Left cardiac atrium (tissue), 4 donors: ENCODE measurements at regions not wholly inside any gene's neighbourhood (a gene's known extent, or its start where the extent isn't known, plus 50 kb on each side); places are given as distances from the start of the nearest gene placed in this dataset.

Source experiments
- ATAC-seq, 2 donors: fragments of 200-7000 bp; cut with Tn5 transposase; one replicate each; pipeline ENCODE4 v1.9.1; 2020; ENCODE audit warnings: mild to moderate bottlenecking in 2 of 2, moderate library complexity in 2 of 2
- DNase-seq: peaks from one replicate; pipeline ENCODE4 v3.0.0-alpha.2; 2020
- intact Hi-C, 2 donors: fragments of 100-400 bp; cut with DNase I; formaldehyde crosslinking; loops; one replicate each; pipeline versions ENCODE4 v1.14.1 to v1.15.1; 2022 to 2023
- donor health status: DM: no; HTN: yes; CAD: no.
- donor health status: DM: no; HTN: yes; CAD: no; lungs with severe emphysema.
- donor health status: DM: yes; HTN: yes; CAD: no.
- donor health status: Dilated cardiomyopathy.

DNA sequence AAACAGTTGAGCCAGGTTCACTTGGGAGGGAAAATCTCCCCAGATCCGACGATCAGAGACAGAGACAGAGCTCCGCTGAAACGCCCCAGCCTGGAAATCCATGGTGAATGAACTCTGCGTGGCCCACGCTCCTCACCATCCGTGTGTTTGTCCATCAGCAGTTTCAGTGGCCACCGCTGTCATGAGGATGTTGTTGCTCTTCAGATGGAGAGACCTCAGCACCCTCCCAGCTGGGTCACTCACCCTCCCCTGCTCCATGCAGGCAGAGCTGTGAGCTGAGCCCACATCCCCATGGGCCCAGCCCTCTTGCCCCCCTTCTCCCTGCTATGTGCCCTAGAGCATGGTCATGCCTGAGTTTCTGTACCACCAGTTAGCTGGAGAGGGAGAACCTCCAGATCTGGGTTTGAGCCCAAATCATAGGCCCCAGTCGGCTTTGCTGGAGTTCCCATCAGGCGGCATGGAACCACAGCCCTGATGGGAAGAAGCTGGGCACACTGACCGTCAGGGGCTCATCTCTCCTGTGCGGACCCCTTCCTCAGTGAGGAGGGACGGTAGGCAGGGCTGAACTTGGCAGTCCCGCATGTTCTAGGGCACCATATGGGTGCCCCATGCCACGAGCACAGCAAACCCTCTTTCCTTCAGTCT lies 154.4 kb upstream of the COL5A1 start:
- DNase-seq (no peak), ATAC-seq (no peak)
- intact Hi-C loops, result no loop called here

DNA sequence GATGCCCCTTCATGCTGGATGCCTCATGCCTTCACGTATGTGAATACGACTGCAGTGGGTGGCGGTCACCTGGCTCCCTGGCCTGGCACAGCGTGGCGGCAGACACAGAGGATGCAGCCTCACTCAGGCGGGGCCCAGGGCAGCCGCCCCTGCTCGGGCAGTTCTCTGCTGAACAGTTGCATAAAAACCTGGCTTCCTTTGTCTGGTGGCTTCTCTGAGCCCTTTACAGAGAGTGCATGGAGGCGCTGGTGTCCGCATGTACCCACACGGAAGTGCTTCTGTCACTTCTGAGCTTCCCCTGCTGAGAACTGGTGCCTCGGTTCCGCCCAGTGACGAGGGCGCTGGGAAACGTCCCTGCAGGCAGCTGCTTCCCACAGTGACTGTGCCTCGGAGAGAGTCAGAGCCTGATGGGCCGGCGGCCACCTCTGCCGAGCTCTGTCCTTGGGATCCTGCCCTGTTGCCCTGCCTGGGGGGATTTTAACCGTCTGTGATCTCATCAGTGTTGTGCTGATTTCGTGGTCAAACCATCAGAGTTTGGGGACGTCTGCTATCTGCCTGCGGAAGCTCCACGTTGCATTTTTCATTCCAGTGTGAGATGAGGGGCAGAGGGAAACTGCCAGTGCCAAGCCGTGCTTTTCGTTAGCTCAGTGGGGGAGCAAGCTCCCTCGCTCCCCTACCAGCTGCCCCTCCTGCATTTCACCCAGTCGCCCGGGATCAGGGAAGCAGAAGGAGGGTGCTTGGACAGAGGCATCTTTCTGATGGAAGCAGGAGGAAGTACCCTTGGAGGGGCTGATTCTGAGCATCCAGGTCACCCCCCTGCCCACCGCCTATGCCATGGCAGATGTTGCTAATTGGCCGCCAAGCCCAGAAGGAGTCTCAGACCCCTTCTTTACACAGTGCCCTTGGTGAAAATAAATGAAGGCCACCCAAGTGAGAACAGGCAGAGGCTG lies 153.0 kb upstream of the COL5A1 start:
- intact Hi-C loops, result no loop called here
- DNase-seq, result peak; percentile 73

DNA sequence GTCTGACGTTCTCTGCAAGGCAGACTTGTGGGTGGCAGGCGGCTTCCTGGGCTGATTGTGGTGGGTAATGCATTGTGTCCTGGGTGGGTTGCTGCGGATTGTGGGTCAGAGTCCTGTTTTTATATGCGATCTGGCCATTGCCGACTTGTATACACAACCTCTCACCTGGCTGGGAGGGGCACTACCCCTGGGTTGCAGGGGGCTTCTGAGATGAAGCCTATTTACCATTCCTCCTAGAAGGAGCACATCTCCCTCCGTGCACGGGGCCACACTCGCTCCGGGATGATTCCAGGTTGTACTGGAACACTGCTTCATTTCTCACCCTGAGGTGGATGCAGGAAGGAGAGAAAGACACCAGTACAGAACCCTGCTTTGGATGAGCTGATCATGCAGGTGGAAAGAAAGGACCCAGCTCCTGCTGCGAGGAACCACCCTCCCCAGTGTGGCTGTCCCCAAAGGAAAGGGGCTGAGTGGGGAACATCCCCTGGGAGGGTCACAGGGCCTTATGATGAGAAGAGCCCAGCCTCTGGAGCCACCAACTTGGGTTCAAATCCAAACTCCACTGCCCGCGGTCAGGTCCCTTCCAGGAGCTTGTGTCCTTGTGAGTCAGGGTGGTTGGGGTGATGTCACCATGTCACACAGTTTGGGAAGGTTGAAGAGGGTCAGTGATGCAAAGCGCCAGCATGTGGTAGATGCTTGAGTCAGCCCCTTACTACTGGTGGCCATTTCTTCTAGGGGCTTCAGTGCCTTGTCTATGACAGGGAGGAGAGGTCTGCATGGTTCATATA lies 151.8 kb upstream of the COL5A1 start:
- intact Hi-C loops, result no loop called here
- DNase-seq, result no peak
- ATAC-seq, result no peak

More for the DNA sequence above, 153.0 kb upstream of the COL5A1 start:
- ATAC-seq, result peak; percentile 44 to 51

DNA sequence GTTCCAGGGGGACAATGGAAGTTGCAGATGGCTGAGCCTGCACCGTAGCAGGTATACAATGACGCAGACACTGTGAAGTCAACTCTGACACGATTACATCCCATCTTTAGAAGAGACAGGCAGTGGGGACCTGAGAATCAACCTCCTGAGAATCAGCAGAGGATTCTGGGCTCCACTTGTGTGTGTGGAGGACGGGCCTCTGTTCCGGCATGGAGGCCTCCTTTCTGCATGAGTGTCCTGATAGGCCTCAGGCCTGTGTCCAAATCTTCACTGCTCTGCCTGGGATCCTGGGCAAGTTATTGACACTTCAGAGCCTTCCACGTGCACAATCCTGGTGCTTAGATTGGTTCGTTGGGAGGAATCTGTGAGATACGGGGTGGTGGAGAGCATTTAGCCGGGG lies 151.2 kb upstream of the COL5A1 start:
- no peak for DNase-seq
- intact Hi-C loops, result no loop called here
- ATAC-seq, result no peak

DNA sequence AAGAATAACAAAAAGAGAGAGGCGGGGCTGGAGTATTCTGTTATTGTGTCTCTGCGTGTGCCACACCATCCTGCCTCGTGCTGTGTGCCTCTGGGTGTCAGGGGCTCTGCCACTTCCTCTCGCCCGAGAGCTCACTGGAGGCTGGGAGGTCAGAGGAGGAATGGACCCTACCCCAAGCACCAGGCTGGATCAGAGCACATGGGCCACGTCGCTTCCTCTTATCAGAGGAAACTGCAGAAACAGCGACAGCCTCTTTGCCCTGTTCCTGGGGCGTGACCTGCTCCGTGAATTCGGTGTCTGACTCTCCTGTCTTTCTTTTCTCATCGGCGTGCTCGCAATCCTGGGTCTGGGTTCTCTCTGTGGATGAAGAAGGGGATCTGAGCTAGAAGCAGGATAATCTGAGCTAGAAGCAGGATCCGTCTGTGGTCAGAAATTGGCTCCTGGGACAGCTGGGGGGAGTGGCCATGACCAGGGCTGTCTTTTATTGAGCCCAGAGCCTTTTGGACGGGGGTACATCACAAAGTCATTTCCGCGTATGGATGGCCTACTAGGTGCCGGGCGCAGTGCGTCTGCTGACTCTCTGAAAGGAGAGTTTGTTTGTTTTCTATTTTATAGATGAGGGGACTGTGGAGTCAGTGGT lies 150.3 kb upstream of the COL5A1 start:
- intact Hi-C loops, result no loop called here
- DNase-seq, result no peak
- ATAC-seq, result peak in 1 of 2 donors; percentile 8

DNA sequence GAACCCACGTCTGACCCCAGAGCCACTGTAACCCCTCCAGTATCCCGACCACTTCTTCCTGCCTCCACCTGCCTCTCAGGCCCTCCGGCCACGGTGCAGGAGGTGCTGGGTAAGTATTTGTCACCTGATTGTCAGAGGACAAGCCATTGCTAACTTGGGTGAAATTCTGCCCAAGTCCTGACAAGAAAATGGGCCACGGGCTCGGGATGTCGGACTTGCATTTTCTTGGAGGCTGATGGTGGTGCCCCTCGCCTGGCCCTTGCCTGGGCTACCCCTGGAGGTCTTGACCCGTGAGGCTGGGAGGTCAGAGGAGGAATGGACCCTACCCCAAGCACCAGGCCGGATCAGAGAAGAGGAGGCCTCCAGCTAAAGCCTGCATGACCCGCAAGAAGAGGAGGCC lies 149.7 kb upstream of the COL5A1 start:
- no peak for DNase-seq

DNA sequence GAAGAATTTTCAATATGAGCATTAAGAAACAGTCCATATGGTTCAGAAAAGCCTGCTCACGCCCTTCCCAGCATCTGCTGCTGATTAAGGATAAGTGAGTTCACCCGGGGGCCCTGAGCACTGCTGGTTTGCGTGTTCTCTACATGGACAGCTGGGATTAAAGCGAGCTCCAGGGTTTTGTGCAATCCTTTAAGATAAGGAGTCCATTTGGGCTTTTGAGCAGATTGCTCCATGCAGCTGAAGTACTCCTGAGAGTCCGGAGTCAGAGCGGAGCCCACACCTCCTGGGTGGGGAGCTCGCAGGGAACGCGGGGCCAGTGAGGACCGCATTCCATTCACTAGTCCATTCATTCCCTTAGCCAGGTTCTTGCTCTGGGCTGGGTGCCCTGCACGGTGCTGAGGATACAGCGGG lies 149.3 kb upstream of the COL5A1 start:
- DNase-seq, result peak; percentile 72
- intact Hi-C loops, result no loop called here
- ATAC-seq, result peak; percentile 84 to 88

More for the DNA sequence above, 149.7 kb upstream of the COL5A1 start:
- no peak for ATAC-seq
- intact Hi-C loops, result no loop called here

DNA sequence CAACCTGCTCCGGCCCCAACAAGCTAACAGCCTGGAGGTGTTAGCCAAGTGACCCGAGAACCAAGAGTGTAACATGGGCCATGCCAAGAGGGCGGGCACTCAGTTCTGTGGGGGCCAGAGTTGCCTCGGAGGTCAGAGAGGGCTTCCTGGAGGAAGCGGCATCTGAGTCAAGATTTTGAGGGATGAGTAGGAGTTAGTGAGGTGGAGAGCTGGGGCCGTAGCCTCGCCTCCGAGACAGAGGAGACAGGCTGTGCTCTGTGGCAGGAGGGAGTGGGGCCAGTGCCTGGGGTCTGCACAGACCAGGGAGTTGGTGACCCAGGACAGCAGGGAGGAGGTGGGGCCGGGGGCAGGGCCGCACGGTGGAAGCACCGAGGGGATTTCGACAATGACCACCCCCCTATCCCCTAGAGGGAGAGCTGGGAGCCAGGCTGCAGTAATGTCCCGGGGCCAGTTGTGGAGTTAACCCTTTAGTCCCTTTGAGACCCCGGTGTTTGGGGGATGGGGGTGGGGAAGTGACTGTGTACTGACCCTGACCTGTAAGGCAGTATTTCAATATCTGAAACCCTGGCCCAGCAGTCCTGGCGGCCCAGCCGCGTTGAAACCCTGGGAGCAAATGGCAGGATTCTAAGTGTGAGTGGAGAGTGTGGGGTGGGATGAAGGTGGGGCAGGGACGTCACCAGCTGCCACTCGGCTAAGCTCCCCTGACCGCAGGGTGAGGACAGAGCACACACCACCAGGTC lies 148.7 kb upstream of the COL5A1 start:
- DNase-seq (no peak), ATAC-seq (no peak)
- intact Hi-C loops, result no loop called here

DNA sequence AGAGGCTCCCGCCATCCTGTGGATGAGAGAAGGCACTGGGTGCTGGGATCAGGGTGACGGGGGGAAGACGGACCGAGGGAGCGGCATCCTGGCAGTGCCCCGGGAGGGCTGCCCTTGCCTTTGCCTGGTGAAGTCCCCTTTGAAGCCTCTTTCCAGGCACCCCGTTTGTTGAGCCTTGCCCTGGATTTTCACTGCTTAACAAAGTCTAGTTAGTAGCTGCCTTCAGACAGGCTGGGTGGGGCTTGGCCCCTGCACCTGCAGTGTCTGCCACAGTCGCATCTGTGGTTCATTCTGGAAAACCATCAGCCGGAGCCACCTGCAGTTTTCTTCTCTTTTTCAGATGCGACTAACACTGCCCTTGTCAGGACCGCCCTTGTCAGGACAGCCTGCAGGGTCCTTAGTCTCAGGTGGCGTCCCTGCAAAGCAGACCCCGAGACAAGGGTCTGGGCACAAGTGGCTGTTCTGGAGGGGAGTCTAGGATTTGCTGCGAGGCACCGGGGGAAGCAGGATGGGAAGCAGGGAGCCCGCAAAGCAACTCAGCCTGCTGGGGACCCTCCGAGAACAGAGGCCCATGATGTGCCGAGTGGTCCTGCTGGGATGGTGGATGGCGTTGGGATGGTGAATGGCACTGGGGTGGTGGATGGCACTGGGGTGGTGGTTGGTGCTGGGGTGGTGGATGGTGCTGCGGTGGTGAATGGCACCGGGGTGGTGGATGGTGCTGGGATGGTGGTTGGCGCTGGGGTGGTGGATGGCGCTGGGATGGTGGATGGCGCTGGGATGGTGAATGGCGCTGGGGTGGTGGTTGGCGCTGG lies 147.9 kb upstream of the COL5A1 start:
- no peak for DNase-seq
- ATAC-seq, result no peak
- intact Hi-C loops, result no loop called here

DNA sequence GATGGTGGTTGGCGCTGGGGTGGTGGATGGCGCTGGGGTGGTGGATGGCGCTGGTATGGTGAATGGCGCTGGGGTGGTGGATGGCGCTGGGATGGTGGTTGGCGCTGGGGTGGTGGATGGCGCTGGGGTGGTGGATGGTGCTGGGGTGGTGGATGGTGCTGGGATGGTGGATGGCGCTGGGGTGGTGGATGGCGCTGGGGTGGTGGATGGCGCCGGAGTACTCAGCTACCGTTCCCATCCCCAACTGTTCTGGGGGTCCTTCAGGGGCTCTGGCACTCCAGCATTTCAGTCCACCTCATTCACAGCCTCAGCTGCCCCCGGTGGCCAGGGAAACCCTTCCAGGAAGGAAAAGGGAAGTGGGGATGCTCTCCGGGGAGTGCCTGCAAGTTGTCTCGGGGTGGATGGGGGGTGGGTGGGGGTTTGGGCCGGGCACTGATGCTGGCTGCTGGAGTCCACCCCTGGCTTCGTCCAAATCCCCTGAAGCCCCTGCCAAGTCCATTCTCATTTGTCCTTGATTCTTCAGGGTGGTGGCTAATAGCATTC lies 147.3 kb upstream of the COL5A1 start:
- DNase-seq (no peak), ATAC-seq (no peak)
- intact Hi-C loops, result no loop called here

DNA sequence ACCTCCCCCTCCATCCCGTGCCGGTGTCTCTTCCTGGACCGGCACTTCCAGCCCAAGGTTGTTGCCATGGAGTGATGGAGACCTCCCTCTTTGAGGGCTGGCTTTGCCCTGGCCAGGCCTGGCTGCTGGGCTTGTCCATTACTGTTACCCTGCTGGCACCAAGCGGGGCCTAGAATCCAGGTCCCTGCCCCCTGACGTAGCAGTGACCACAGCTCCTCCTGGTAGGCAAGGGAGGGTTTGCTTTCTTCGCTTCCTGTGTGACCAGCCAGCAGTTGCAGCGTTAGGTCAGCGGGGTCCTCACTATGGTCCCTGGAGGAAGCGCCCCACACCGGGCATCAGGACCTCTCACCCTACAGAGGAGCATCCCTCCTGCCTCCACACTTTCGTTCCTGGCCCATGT lies 146.7 kb upstream of the COL5A1 start:
- intact Hi-C loops, result no loop called here
- ATAC-seq (no peak), DNase-seq (no peak)

DNA sequence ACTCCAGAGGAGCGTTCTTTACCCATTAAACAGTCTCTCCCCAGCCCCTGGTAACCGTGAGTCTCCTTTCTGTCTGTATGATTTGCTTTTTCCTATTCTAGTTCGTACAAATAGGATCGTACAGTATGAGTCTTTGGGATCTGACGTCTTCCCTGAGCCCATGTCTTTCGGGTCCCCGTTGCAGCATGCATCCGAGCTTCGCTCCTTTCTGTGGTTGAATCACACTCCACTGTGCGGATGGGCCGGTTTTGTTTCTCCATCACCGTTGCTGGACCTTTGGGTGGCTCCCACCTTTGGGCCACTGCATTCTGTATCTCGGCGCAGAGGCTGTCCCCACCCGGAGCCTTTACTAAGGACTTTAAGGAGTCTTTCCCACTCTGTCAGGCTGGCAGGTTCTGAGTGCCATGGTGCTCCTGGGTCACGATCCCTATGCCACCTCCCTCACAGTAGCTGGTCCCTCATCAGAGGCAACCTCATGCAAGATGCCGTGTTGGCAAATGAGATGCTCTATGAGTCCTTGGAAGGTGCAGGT lies 145.7 kb upstream of the COL5A1 start:
- ATAC-seq (no peak), DNase-seq (no peak)
- intact Hi-C loops, result no loop called here

DNA sequence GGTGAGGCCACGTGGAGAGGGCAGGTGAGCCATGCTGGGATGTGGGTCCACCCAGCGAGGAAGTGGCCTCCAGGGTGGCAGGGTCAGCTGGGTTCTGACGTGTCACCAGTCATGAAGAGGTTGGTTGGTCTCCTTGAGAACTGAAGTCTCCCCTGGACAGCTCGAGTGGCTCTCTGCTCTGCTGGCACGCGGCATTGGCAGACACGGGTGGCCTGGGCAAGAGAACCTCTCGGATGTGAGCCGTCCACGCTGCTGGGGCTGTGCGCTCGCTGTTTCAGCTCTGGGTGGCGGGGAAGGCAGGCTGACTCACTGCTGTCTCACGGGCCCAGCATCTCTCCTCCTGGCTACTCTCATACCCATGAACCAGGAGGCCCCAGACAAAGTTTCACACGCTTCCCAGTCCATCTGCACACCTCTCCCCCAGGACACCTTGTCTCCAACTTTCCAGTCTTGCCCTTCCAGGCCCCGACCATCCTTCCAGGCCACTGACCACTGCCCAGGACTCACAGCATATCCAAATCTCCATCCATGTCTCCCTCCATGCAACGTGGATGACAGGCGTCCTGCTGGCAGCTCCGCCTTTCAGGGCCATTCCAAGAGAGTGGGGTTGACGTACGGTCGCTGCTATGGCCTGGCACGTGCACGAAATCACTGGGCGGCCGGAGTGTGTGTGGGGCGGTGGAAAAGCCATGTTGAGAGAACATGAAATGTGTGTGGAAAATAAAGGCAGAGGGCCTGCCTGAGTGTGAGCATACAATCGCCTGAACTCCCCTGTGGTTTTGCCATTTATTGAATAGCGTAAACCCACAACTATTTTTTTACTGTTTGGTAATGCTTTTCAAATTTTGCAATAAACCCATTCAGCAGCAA lies 145.0 kb upstream of the COL5A1 start:
- intact Hi-C loops, result no loop called here
- ATAC-seq, result peak in 1 of 2 donors; percentile 17

DNA sequence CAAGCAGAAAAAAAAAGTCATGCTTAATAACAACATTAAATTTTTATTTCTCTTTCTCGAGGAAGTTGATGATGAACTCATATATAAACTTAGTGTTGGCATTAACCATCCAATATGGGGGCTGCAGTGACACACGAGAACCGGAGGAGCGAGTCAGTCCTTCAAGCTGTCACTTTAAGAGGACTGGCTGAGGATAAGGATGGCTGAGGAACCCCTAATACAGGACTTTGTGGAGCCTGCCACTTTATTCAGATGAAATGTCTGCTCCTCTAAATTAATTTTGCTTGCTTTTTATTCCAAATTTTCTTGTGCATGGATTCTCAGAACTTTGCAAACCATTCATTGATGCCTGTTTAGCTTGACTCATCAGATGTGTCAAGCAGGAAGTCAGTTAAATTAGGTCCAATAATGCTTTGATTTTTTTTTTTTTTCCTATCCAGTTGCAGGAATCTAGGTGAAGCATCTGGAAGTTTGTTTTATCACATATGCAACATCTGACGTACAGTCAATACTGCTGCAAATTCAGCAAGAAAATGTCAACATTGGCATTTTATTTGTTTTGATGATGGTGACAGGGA lies 144.2 kb upstream of the COL5A1 start:
- intact Hi-C loops, result no loop called here
- ATAC-seq (no peak), DNase-seq (no peak)

More for the DNA sequence above, 145.0 kb upstream of the COL5A1 start:
- DNase-seq, result no peak

DNA sequence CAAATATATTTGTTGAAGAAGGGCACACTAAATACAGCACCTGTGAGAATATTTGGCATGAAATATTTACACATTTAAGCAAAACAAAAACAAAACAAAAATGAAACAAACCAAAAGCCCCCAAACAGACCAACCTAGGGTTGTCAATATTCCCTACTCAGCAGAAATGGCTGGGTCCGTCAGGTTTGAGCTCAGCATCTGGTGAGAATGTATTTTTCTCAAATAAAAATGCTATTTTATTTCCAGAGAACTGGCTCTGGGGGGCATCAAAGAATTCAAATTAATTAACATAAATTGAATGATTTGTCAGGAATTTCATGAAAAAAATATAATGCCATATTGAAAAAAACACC lies 142.8 kb upstream of the COL5A1 start:
- intact Hi-C loops, result no loop called here
- ATAC-seq, result no peak

More for the DNA sequence above, 142.8 kb upstream of the COL5A1 start:
- no peak for DNase-seq
